HEK293 (cell line): ENCODE measurements at regions not wholly inside any gene's neighbourhood (a gene's known extent, or its start where the extent isn't known, plus 50 kb on each side); places are given as distances from the start of the nearest gene placed in this dataset.

ENCODE experiments used
- CTCF ChIA-PET: fragments of 350-600 bp; formaldehyde crosslinking; extraction: SDS; loops from one replicate; lab custom pipeline; 2021; ENCODE audit warnings: antibody characterized with exemption; lab: Yijun Ruan, JAX
- POLR2A ChIA-PET: fragments of 300-600 bp; formaldehyde crosslinking; extraction: SDS; loops from one replicate; lab custom pipeline; 2020; ENCODE audit warnings: antibody characterized with exemption, inconsistent platforms; lab: Yijun Ruan, JAX
- H3K27ac ChIP-seq: fragments of 200-500 bp; sonication (Bioruptor generic); 2 replicates; pipeline ENCODE4 v1.5.1; 2014; ENCODE audit warnings: low read depth, low read length, control low read depth, inconsistent platforms; ENCODE audit errors: extremely low read depth
- H3K36me3 ChIP-seq, 2 experiments: fragments of 200-500 bp in 1 of 2; sonication (Bioruptor generic) in 1 of 2; 1 replicate in 1 of 2; 2 replicates in 1 of 2; pipeline ENCODE4 v1.5.1; 2014 to 2017; ENCODE audit warnings: inconsistent platforms in 2 of 2, low read length in 2 of 2; ENCODE audit not compliant: control insufficient read depth in 2 of 2, insufficient read depth in 1 of 2
- H3K4me1 ChIP-seq: fragments of 200-500 bp; sonication (Bioruptor generic); 2 replicates; pipeline ENCODE4 v1.5.1; 2014; ENCODE audit warnings: mild to moderate bottlenecking, low read length, inconsistent platforms; ENCODE audit not compliant: control insufficient read depth, insufficient read depth
- H3K4me3 ChIP-seq: 2 replicates; pipeline ENCODE4 v1.5.1; 2011; ENCODE audit warnings: low read depth, mild to moderate bottlenecking, control low read depth, low read length, moderate library complexity
- H3K9me3 ChIP-seq: fragments of 200-500 bp; sonication (Bioruptor generic); 2 replicates; pipeline ENCODE4 v1.5.1; 2014; ENCODE audit warnings: low read depth, low read length, inconsistent platforms; ENCODE audit not compliant: control insufficient read depth, insufficient read depth
- ELK4 ChIP-seq: IDR thresholded peaks from 2 replicates; pipeline ENCODE4 v1.6.1; 2011; ENCODE audit warnings: mild to moderate bottlenecking, low read depth, low read length, borderline replicate concordance
- IKZF3 ChIP-seq: fragments of 450-650 bp; IDR thresholded peaks from 2 replicates; pipeline ENCODE4 v1.5.0; 2018; ENCODE audit warnings: missing biosample characterization, mild to moderate bottlenecking, missing genetic modification characterization, moderate library complexity
- REST ChIP-seq: fragments of 450-650 bp; formaldehyde crosslinking; IDR thresholded peaks from 2 replicates; pipeline ENCODE4 v1.5.1; 2016; ENCODE audit warnings: missing biosample characterization, missing genetic modification characterization
- ZNF148 ChIP-seq: fragments of 450-650 bp; formaldehyde crosslinking; IDR thresholded peaks from 2 replicates; pipeline ENCODE4 v1.5.0; 2017; ENCODE audit warnings: missing biosample characterization, missing genetic modification characterization, borderline replicate concordance
- ZNF19 ChIP-seq: fragments of 450-650 bp; formaldehyde crosslinking; IDR thresholded peaks from 2 replicates; pipeline ENCODE4; 2016; ENCODE audit warnings: missing biosample characterization, missing genetic modification characterization, low read depth
- ZNF292 ChIP-seq: fragments of 450-650 bp; formaldehyde crosslinking; IDR thresholded peaks from 2 replicates; pipeline ENCODE4 v1.5.1; 2016; ENCODE audit warnings: low read depth, missing biosample characterization, missing genetic modification characterization, borderline replicate concordance
- ZNF354C ChIP-seq: fragments of 450-650 bp; formaldehyde crosslinking; IDR thresholded peaks from 2 replicates; pipeline ENCODE4 v1.5.1; 2016; ENCODE audit warnings: missing biosample characterization, missing genetic modification characterization, low read depth, borderline replicate concordance
- ZNF600 ChIP-seq: fragments of 450-650 bp; formaldehyde crosslinking; IDR thresholded peaks from 2 replicates; pipeline ENCODE4 v1.5.1; 2016; ENCODE audit warnings: missing biosample characterization, missing genetic modification characterization
- ZNF645 ChIP-seq: fragments of 450-650 bp; formaldehyde crosslinking; IDR thresholded peaks from 2 replicates; pipeline ENCODE4; 2016; ENCODE audit warnings: missing biosample characterization, missing genetic modification characterization
- ZNF768 ChIP-seq: fragments of 450-650 bp; formaldehyde crosslinking; IDR thresholded peaks from 2 replicates; pipeline ENCODE4 v1.5.1; 2018; ENCODE audit warnings: missing biosample characterization, mild to moderate bottlenecking, missing genetic modification characterization
- TF ChIP-seq, protein P1 (sequence below): fragments of 450-650 bp; formaldehyde crosslinking; IDR thresholded peaks from 2 replicates; pipeline ENCODE4 v1.5.1; 2016; ENCODE audit warnings: missing biosample characterization, missing genetic modification characterization, borderline replicate concordance

DNA sequence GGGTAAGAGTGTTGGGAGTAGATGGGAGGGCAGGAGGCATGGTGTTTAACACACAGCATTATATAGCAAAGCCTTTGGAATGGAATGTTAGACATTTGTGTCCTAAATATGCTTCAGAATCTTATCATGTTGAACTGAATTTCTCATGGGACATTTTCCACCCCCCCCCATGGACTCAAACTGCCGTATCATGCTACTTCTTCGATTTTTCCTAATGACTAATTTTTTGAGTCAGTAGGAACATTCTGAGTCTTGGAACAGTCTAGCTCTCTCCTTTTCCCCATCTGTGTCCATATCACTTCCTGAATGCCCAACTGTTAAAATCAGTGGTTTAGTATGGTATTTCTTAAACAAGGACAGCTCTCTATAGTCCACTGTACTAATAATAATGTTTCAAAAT is 380.6 kb downstream of the TLE4 start:
- TF ChIP-seq ZNF645 (tag by site-specific recombination) = no peak
- TF ChIP-seq ZNF354C (tag by site-specific recombination) = no peak
- TF ChIP-seq ZNF19 (tag by site-specific recombination) = no peak
- TF ChIP-seq REST (tag by site-specific recombination) = no peak
- no peak for TF ChIP-seq ZNF600
- no peak for TF ChIP-seq ELK4
- no peak for TF ChIP-seq ZNF768 (tag by site-specific recombination)
- TF ChIP-seq IKZF3 (tag by site-specific recombination) = no peak
- TF ChIP-seq, protein P1, sequence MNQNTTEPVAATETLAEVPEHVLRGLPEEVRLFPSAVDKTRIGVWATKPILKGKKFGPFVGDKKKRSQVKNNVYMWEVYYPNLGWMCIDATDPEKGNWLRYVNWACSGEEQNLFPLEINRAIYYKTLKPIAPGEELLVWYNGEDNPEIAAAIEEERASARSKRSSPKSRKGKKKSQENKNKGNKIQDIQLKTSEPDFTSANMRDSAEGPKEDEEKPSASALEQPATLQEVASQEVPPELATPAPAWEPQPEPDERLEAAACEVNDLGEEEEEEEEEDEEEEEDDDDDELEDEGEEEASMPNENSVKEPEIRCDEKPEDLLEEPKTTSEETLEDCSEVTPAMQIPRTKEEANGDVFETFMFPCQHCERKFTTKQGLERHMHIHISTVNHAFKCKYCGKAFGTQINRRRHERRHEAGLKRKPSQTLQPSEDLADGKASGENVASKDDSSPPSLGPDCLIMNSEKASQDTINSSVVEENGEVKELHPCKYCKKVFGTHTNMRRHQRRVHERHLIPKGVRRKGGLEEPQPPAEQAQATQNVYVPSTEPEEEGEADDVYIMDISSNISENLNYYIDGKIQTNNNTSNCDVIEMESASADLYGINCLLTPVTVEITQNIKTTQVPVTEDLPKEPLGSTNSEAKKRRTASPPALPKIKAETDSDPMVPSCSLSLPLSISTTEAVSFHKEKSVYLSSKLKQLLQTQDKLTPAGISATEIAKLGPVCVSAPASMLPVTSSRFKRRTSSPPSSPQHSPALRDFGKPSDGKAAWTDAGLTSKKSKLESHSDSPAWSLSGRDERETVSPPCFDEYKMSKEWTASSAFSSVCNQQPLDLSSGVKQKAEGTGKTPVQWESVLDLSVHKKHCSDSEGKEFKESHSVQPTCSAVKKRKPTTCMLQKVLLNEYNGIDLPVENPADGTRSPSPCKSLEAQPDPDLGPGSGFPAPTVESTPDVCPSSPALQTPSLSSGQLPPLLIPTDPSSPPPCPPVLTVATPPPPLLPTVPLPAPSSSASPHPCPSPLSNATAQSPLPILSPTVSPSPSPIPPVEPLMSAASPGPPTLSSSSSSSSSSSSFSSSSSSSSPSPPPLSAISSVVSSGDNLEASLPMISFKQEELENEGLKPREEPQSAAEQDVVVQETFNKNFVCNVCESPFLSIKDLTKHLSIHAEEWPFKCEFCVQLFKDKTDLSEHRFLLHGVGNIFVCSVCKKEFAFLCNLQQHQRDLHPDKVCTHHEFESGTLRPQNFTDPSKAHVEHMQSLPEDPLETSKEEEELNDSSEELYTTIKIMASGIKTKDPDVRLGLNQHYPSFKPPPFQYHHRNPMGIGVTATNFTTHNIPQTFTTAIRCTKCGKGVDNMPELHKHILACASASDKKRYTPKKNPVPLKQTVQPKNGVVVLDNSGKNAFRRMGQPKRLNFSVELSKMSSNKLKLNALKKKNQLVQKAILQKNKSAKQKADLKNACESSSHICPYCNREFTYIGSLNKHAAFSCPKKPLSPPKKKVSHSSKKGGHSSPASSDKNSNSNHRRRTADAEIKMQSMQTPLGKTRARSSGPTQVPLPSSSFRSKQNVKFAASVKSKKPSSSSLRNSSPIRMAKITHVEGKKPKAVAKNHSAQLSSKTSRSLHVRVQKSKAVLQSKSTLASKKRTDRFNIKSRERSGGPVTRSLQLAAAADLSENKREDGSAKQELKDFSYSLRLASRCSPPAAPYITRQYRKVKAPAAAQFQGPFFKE = no peak
- no peak for TF ChIP-seq ZNF148 (tag by site-specific recombination)
- H3K36me3 ChIP-seq = no peaks in the 10 kb centered on the region
- H3K27ac ChIP-seq = no peak overlapping the region
- CTCF ChIA-PET = no interaction called here
- POLR2A ChIA-PET = no interaction called here
- H3K4me1 ChIP-seq = no peaks in the 10 kb centered on the region
- no peak overlapping the region for H3K4me3 ChIP-seq
- H3K9me3 ChIP-seq = no peaks in the 10 kb centered on the region

- Histone ChIP-seq H3K4me3 (no peak overlapping the region), H3K9me3 (no peaks in the 10 kb centered on the region), H3K27ac (no peak overlapping the region)
- TF ChIP-seq ZNF292 (tag by site-specific recombination) = no peak
- TF ChIP-seq, all 188 proteins: peak for 0
- POLR2A ChIA-PET = no interaction called here
- CTCF ChIA-PET = no interaction called here
- H3K36me3 ChIP-seq = no peaks in the 10 kb centered on the region
- no peaks in the 10 kb centered on the region for H3K4me1 ChIP-seq
These were observed 374.9 kb downstream of the TLE4 start for GRCh38 chr9:79946712-79947111.
